ENCODE measurements at regions not wholly inside any gene's neighbourhood (a gene's known extent, or its start where the extent isn't known, plus 50 kb on each side); places are given as distances from the start of the nearest gene placed in this dataset.

DNA sequence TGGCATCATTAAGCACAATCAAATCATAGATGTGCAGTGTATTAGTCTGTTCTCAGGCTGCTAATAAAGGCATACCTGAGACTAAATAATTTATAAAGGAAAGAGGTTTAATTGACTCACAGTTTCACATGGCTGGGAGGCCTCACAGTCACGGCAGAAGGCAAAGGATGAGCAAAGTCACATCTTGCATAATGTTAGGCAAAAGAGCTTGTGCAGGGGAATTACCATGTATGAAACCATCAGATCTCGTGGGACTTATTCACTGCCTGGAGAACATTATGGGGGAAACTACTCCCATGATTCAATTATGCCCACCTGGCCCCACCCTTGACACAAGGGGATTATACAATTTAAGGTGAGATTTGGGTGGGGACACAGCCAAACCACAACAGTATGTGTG lies 245.2 kb upstream of the DACH1 start:
- no peak for DNase-seq
- TF ChIP-seq, protein P1, sequence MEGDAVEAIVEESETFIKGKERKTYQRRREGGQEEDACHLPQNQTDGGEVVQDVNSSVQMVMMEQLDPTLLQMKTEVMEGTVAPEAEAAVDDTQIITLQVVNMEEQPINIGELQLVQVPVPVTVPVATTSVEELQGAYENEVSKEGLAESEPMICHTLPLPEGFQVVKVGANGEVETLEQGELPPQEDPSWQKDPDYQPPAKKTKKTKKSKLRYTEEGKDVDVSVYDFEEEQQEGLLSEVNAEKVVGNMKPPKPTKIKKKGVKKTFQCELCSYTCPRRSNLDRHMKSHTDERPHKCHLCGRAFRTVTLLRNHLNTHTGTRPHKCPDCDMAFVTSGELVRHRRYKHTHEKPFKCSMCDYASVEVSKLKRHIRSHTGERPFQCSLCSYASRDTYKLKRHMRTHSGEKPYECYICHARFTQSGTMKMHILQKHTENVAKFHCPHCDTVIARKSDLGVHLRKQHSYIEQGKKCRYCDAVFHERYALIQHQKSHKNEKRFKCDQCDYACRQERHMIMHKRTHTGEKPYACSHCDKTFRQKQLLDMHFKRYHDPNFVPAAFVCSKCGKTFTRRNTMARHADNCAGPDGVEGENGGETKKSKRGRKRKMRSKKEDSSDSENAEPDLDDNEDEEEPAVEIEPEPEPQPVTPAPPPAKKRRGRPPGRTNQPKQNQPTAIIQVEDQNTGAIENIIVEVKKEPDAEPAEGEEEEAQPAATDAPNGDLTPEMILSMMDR (IDR thresholded peaks at IDR 0.05; ENCODE audit: borderline replicate concordance, extremely low read depth, insufficient read depth), result no peak
- H3K4me3 ChIP-seq (ENCODE audit: low read length in 3 of 3), result no peak overlapping the region
- no peaks in the 10 kb centered on the region for H3K9me3 ChIP-seq (ENCODE audit: control insufficient read depth in 2 of 3, insufficient read depth in 1 of 3, low read length in 3 of 3)
- no peak for FAIRE-seq
- H3K9ac ChIP-seq (ENCODE audit: low read length in 3 of 3), result no peak overlapping the region
- no peak overlapping the region for H3K27ac ChIP-seq (ENCODE audit: low read depth in 2 of 2, low read length in 2 of 2)
- H3K4me1 ChIP-seq (ENCODE audit: control insufficient read depth in 2 of 3, insufficient read depth in 2 of 3, low read depth in 1 of 3, low read length in 3 of 3), result no peaks in the 10 kb centered on the region
- no peaks in the 10 kb centered on the region for H3K36me3 ChIP-seq (ENCODE audit: control insufficient read depth in 2 of 3, insufficient read depth in 3 of 3, low read length in 3 of 3)
- no peaks in the 10 kb centered on the region for H3K27me3 ChIP-seq (ENCODE audit: control insufficient read depth, insufficient read depth, low read length)
- intact Hi-C loops (cut with DNase I), result no loop called here

DNA sequence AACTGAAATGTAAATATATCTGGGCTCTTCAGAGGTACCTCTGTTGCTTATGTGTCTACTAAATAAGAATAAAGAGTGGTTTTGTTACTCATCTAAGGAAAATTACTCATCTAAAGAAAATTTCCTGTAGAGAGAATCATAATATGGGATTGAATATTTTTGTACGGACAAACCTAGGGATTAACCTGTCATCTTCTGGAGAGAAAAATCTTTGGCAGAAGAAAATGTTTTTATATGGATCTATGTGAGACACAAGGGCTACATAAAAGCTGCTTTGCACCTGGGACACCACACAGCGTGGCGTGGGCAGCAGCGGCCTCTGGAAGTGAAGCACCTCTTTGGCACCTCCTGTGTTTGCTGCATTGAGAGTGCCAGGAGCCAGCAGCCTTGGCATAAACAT lies 242.9 kb upstream of the DACH1 start:
- no peaks in the 10 kb centered on the region for H3K27me3 ChIP-seq (ENCODE audit: control insufficient read depth, insufficient read depth, low read length)
- FAIRE-seq (no peak), DNase-seq (no peak)
- no peaks in the 10 kb centered on the region for H3K4me1 ChIP-seq (ENCODE audit: control insufficient read depth in 2 of 3, insufficient read depth in 2 of 3, low read depth in 1 of 3, low read length in 3 of 3)
- no peaks in the 10 kb centered on the region for H3K9me3 ChIP-seq (ENCODE audit: control insufficient read depth in 2 of 3, insufficient read depth in 1 of 3, low read length in 3 of 3)
- H3K4me3 ChIP-seq (ENCODE audit: low read length in 3 of 3), result no peak overlapping the region
- no peaks in the 10 kb centered on the region for H3K36me3 ChIP-seq (ENCODE audit: control insufficient read depth in 2 of 3, insufficient read depth in 3 of 3, low read length in 3 of 3)
- TF ChIP-seq, protein P1 (IDR thresholded peaks at IDR 0.05; ENCODE audit: borderline replicate concordance, extremely low read depth, insufficient read depth), result no peak
- intact Hi-C loops (cut with DNase I), result no loop called here
- H3K9ac ChIP-seq (ENCODE audit: low read length in 3 of 3), result no peak overlapping the region
- no peak overlapping the region for H3K27ac ChIP-seq (ENCODE audit: low read depth in 2 of 2, low read length in 2 of 2)

DNA sequence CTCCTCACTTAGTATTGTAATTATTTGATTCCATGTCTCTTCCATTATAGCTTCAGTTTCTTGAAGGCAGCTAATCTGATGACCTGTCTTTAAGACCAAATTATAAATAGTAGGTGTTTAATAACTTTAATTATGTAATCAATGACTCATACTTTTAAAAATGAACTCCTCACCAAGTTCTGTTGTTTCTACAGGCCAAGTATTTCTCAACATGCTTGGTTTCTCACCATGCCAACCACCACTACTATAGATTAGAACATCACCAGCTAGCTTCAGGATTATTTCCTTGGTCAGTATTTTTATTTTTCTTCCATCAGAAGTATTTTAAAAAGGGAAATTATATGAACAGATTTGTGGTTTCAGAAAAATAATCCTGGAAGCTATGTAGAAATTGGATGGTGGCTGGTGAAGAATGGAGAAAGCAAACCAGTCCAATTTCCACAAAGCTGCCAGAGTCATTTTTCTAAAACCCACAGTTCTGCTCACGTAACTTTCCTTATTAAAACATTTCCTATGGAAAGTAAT lies 237.7 kb upstream of the DACH1 start:
- Histone ChIP-seq H3K9me3 (ENCODE audit: control insufficient read depth in 2 of 3, insufficient read depth in 1 of 3, low read length in 3 of 3) (no peaks in the 10 kb centered on the region), H3K9ac (ENCODE audit: low read length in 3 of 3) (no peak overlapping the region), H3K4me3 (ENCODE audit: low read length in 3 of 3) (no peak overlapping the region), H3K4me1 (ENCODE audit: control insufficient read depth in 2 of 3, insufficient read depth in 2 of 3, low read depth in 1 of 3, low read length in 3 of 3) (no peaks in the 10 kb centered on the region), H3K27me3 (ENCODE audit: control insufficient read depth, insufficient read depth, low read length) (no peaks in the 10 kb centered on the region), H3K27ac (ENCODE audit: low read depth in 2 of 2, low read length in 2 of 2) (no peak overlapping the region), H3K36me3 (ENCODE audit: control insufficient read depth in 2 of 3, insufficient read depth in 3 of 3, low read length in 3 of 3) (no peaks in the 10 kb centered on the region)
- TF ChIP-seq, protein P1 (IDR thresholded peaks at IDR 0.05; ENCODE audit: borderline replicate concordance, extremely low read depth, insufficient read depth), result no peak
- DNase-seq, result no peak
- FAIRE-seq, result no peak
- intact Hi-C loops (cut with DNase I), result no loop called here

DNA sequence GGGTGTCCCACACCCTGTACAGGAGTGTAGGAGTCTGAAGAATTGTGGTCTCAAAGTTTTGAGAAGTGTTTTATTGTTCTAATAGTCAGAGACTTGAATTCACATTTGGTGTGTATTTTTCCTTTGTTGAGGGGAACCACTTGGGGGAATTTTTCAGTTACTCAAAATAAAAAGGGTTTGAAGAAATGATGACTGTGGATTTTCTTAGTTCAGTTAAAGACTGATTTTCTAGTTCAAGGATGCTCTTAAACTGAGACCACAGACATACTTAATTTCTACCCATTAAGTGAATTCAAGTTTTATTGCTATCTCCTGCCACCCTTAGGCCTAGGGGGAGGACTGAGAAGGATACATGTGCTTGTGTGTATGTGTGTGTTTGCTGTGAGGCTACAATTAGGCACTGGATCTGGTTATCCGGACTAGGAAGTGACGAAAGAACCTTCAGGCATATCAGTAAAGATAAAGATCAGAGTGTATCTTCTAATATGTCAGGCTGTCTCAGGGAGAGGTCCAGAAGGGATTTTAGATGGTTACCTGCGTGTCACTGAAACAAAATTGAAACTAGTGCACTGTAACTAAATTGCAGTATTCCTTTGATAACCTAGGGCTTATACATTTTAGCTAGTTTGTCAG lies 234.9 kb upstream of the DACH1 start:
- Histone ChIP-seq H3K9ac (ENCODE audit: low read length in 3 of 3) (no peak overlapping the region), H3K9me3 (ENCODE audit: control insufficient read depth in 2 of 3, insufficient read depth in 1 of 3, low read length in 3 of 3) (no peaks in the 10 kb centered on the region), H3K36me3 (ENCODE audit: control insufficient read depth in 2 of 3, insufficient read depth in 3 of 3, low read length in 3 of 3) (no peaks in the 10 kb centered on the region), H3K4me1 (ENCODE audit: control insufficient read depth in 2 of 3, insufficient read depth in 2 of 3, low read depth in 1 of 3, low read length in 3 of 3) (no peaks in the 10 kb centered on the region), H3K27ac (ENCODE audit: low read depth in 2 of 2, low read length in 2 of 2) (no peak overlapping the region), H3K4me3 (ENCODE audit: low read length in 3 of 3) (no peak overlapping the region), H3K27me3 (ENCODE audit: control insufficient read depth, insufficient read depth, low read length) (no peaks in the 10 kb centered on the region)
- no peak for FAIRE-seq
- TF ChIP-seq, protein P1 (IDR thresholded peaks at IDR 0.05; ENCODE audit: borderline replicate concordance, extremely low read depth, insufficient read depth), result no peak
- no peak for DNase-seq
- intact Hi-C loops (cut with DNase I), result no loop called here

Data from kidney (tissue), 13 donors.